ENCODE measurements at regions not wholly inside any gene's neighbourhood (a gene's known extent, or its start where the extent isn't known, plus 50 kb on each side); places are given as distances from the start of the nearest gene placed in this dataset.

- TF ChIP-seq, protein P1, sequence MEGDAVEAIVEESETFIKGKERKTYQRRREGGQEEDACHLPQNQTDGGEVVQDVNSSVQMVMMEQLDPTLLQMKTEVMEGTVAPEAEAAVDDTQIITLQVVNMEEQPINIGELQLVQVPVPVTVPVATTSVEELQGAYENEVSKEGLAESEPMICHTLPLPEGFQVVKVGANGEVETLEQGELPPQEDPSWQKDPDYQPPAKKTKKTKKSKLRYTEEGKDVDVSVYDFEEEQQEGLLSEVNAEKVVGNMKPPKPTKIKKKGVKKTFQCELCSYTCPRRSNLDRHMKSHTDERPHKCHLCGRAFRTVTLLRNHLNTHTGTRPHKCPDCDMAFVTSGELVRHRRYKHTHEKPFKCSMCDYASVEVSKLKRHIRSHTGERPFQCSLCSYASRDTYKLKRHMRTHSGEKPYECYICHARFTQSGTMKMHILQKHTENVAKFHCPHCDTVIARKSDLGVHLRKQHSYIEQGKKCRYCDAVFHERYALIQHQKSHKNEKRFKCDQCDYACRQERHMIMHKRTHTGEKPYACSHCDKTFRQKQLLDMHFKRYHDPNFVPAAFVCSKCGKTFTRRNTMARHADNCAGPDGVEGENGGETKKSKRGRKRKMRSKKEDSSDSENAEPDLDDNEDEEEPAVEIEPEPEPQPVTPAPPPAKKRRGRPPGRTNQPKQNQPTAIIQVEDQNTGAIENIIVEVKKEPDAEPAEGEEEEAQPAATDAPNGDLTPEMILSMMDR (IDR thresholded peaks at IDR 0.05), result no peak
- TF ChIP-seq POLR2A (IDR thresholded peaks at IDR 0.05), result no peak
Measured at GRCh38 chr5:71932655-71933338, 174.5 kb upstream of the MAP1B start.
